Cardiac fibroblast (primary cell): ENCODE measurements at regions not wholly inside any gene's neighbourhood (a gene's known extent, or its start where the extent isn't known, plus 50 kb on each side); places are given as distances from the start of the nearest gene placed in this dataset.
"Not testable (repeated sequence)": the region's sequence is repeated elsewhere in the genome, so short reads cannot be mapped to it uniquely, and the experiment has no call there.

Experiments
- DNase-seq, 2 donors: peaks; one replicate each; pipeline versions ENCODE4 v3.0.0 to v3.0.0-alpha.2; 2010; ENCODE audit warnings: low read depth in 2 of 2
- H3K4me3 ChIP-seq, 2 donors: replicated peaks in 1 of 2; 1 replicate in 1 of 2; 2 replicates in 1 of 2; pipeline ENCODE4 v1.5.1; 2011; ENCODE audit warnings: low read depth in 2 of 2, low read length in 2 of 2, mild to moderate bottlenecking in 2 of 2, moderate library complexity in 1 of 2
- TF ChIP-seq, protein P1 (sequence below): IDR thresholded peaks from one replicate; pipeline ENCODE4 v1.5.1; 2011; ENCODE audit warnings: low read depth, mild to moderate bottlenecking, low read length, inconsistent platforms

DNA sequence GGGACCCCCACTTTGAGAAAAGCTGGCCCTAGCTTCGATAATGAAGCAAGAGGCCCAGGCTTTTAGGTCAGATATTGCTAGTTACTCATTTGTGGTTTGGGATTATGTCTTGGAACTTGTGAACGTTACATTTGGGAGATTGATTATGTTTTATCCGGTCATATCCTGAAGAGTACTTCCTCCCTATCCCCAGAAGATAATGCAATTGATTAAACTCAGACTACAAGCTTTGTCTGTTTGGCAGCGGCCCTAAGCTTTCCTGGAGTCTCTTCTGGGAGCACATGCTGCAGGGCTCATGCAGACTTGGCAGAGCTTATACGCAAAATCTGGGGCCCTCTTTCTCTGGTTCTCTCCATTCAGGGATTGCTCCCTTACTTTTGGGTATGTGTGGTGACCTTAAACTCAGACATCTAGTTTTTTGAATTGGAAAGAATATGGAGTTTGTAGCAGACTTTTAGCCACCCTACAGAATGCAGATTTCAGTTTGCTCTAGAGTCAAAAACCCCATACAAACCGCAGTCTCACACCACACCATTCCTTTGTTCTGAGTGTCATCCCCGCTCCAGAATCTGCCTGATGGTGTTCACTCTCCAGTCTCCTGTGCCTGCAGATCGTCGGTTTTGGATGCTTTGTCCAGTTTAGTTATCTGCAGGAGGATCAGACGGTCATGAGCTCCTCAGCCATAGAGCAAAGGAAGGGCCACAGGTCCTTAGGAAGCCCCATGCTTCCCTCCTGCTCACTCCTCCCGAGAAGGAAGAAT lies 449.5 kb upstream of the TRPC7 start:
- H3K4me3 ChIP-seq: no peak overlapping the region
- DNase-seq: peak; percentile 31 to 60
- TF ChIP-seq, protein P1, sequence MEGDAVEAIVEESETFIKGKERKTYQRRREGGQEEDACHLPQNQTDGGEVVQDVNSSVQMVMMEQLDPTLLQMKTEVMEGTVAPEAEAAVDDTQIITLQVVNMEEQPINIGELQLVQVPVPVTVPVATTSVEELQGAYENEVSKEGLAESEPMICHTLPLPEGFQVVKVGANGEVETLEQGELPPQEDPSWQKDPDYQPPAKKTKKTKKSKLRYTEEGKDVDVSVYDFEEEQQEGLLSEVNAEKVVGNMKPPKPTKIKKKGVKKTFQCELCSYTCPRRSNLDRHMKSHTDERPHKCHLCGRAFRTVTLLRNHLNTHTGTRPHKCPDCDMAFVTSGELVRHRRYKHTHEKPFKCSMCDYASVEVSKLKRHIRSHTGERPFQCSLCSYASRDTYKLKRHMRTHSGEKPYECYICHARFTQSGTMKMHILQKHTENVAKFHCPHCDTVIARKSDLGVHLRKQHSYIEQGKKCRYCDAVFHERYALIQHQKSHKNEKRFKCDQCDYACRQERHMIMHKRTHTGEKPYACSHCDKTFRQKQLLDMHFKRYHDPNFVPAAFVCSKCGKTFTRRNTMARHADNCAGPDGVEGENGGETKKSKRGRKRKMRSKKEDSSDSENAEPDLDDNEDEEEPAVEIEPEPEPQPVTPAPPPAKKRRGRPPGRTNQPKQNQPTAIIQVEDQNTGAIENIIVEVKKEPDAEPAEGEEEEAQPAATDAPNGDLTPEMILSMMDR: no peak

DNA sequence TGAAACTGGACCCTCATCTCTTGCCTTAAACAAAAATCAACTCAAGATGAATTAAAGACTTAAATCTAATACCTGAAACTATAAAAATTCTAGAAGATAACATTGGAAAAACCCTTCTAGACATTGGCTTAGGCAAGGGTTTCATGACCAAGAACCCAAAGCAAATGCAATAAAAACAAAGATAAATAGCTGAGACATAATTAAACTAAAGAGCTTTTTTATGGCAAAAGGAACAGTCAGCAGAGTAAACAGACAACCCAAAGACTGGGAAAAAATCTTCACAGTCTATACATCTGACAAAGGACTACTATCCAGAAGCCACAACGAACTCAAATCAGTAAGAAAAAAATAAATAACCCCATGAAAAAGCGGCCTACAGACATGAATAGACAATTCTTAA lies 446.9 kb upstream of the TRPC7 start:
- not testable (repeated sequence) for DNase-seq, H3K4me3 ChIP-seq

DNA sequence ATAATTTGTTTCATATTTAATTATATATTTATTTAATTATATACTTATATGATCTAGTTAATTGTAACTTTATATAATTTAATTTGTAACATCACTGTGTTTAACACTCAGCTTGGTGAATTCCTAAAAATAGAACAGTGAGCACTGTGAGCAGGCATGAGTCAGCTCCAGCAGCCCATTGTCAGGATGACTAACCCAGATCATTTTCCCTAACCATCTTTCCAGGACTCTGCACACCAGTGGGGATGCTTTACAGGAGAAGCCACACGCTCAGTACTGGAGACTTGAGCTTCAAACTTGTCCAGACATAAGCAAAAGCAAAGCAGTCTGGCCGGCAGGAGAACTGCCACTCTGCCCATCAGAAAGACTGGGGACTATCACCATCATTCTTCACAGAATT lies 446.2 kb upstream of the TRPC7 start:
- DNase-seq: peak; percentile 58 to 82
- TF ChIP-seq, protein P1: no peak

DNA sequence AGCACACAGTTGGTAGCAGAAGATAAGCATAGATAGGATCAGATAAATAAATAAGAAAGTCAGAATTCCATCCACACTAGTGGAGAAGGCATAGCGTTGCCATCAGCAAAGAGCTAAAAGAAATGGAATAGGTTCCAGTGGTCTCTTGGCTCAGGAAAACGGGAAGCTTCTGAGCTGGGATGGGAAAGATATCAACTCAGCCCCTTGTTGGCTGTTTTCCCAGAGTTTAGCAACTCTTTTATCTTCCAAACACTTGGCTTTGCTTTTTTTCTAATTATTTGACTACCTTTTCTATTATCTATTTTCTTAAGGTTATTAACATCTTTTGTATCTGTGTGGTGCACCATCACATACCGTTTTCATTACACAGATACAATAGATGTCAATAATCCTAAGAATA lies 445.7 kb upstream of the TRPC7 start:
- DNase-seq: peak; percentile 7 to 23
- TF ChIP-seq, protein P1: no peak
- no peak overlapping the region for H3K4me3 ChIP-seq

More for the DNA sequence above, 446.2 kb upstream of the TRPC7 start:
- H3K4me3 ChIP-seq: no peak overlapping the region

GRCh38 chr5:136810261-136810801 lies 445.0 kb upstream of the TRPC7 start:
- H3K4me3 ChIP-seq: no peak overlapping the region
- peak; percentile 24 to 79 for DNase-seq
- TF ChIP-seq, protein P1: no peak

DNA sequence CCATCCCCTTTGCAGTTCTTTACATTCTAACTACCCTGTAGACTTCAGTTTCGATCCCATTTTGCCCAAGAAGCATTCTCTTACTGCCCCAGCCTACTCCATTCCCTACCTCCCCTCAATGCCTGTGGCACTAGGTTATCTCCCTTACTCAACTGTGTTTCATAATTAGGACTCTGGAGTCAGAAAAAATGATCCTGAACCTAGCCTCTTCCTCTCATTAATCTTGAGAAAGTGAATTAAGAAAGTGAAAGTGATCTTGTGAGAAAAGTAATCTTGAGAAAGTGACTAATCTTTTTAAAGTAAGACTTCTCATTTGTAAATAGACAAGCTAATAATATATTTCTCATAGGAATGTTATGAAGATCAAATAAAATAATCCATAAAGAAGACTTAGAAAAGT lies 444.0 kb upstream of the TRPC7 start:
- no peak for DNase-seq
- TF ChIP-seq, protein P1: no peak

GRCh38 chr5:136808756-136809155 lies 443.4 kb upstream of the TRPC7 start:
- TF ChIP-seq, protein P1: no peak
- no peak for DNase-seq
- H3K4me3 ChIP-seq: no peak overlapping the region

More for the DNA sequence above, 444.0 kb upstream of the TRPC7 start:
- H3K4me3 ChIP-seq: no peak overlapping the region
